H1 (cell line): ENCODE measurements at regions not wholly inside any gene's neighbourhood (a gene's known extent, or its start where the extent isn't known, plus 50 kb on each side); places are given as distances from the start of the nearest gene placed in this dataset.

Source experiments
- CTCF ChIA-PET: fragments of 300-600 bp; sonication (Branson Sonifier 250); formaldehyde crosslinking; loops from one replicate; lab custom pipeline; 2021; ENCODE audit not compliant: partially characterized antibody; lab: Charles Lee
- POLR2A ChIA-PET: fragments of 300-600 bp; sonication (Branson Sonifier 250); formaldehyde crosslinking; loops from one replicate; lab custom pipeline; 2021; ENCODE audit warnings: inconsistent platforms; ENCODE audit not compliant: partially characterized antibody; lab: Charles Lee
- DNase-seq, 2 experiments: peaks; one replicate each; pipeline versions ENCODE4 v3.0.0 to v3.0.0-alpha.2; 2010 to 2022; ENCODE audit warnings: low spot score in 2 of 2, low read depth in 1 of 2, mixed read lengths in 1 of 2
- FAIRE-seq: peaks from 2 replicates; lab custom pipeline; 2011; peaks lifted over from hg19 to GRCh38; lab: Jason Lieb, UNC
- H2AFZ ChIP-seq: 2 replicates; pipeline ENCODE4 v1.8.1; 2012; ENCODE audit warnings: low read length, inconsistent platforms
- H2AK5ac ChIP-seq: 2 replicates; pipeline ENCODE4 v1.6.1; 2013; ENCODE audit warnings: low read depth, low read length
- H2BK120ac ChIP-seq: replicated peaks from 2 replicates; pipeline ENCODE3; 2013; ENCODE audit warnings: low read depth, low read length, inconsistent platforms
- H2BK12ac ChIP-seq: 2 replicates; pipeline ENCODE4 v1.6.1; 2013; ENCODE audit warnings: low read depth, low read length
- H2BK15ac ChIP-seq: 2 replicates; pipeline ENCODE4 v1.6.1; 2013; ENCODE audit warnings: low read length
- H2BK20ac ChIP-seq: 2 replicates; pipeline ENCODE4 v1.6.1; 2013; ENCODE audit warnings: low read length
- H2BK5ac ChIP-seq: 2 replicates; pipeline ENCODE4 v1.6.1; 2013; ENCODE audit warnings: low read depth, low read length
- H3K14ac ChIP-seq: 2 replicates; pipeline ENCODE4 v1.6.1; 2013; ENCODE audit warnings: inconsistent platforms; ENCODE audit not compliant: insufficient read length
- H3K18ac ChIP-seq: 2 replicates; pipeline ENCODE4 v1.6.1; 2013; ENCODE audit warnings: low read length; ENCODE audit errors: extremely low read depth
- H3K23ac ChIP-seq: 2 replicates; pipeline ENCODE4 v1.6.1; 2013; ENCODE audit warnings: inconsistent platforms; ENCODE audit not compliant: insufficient read length
- H3K23me2 ChIP-seq: 2 replicates; pipeline ENCODE4 v1.6.1; 2013; ENCODE audit warnings: low read depth, low read length
- H3K27ac ChIP-seq: 2 replicates; pipeline ENCODE4 v1.6.1; 2011; ENCODE audit warnings: low read depth, low read length, inconsistent platforms
- H3K27me3 ChIP-seq, 4 experiments: replicated peaks in 1 of 4; 1 replicate in 1 of 4; 2 replicates in 3 of 4; pipeline versions ENCODE4 v1.6.1 to v1.8.1; 2011 to 2013; ENCODE audit warnings: low read length in 3 of 4, mild to moderate bottlenecking in 3 of 4, inconsistent platforms in 2 of 4, mixed read lengths in 2 of 4, moderate library complexity in 1 of 4; ENCODE audit not compliant: control insufficient read depth in 3 of 4, insufficient read depth in 3 of 4; ENCODE audit errors: extremely low read depth in 1 of 4
- H3K36me3 ChIP-seq, 4 experiments: 2 replicates each; pipeline versions ENCODE4 v1.6.1 to v1.8.1; 2011 to 2013; ENCODE audit warnings: mild to moderate bottlenecking in 4 of 4, low read length in 3 of 4, moderate library complexity in 2 of 4, control low read depth in 1 of 4, inconsistent platforms in 1 of 4; ENCODE audit not compliant: insufficient read depth in 4 of 4, control insufficient read depth in 2 of 4
- H3K4ac ChIP-seq: replicated peaks from 2 replicates; pipeline ENCODE3; 2013; ENCODE audit warnings: low read length, low read depth, mixed read lengths, inconsistent platforms; ENCODE audit not compliant: insufficient read length
- H3K4me1 ChIP-seq, 4 experiments: replicated peaks in 1 of 4; 1 replicate in 1 of 4; 2 replicates in 3 of 4; pipeline versions ENCODE4 v1.6.1 to v1.8.1; 2011 to 2013; ENCODE audit warnings: low read length in 3 of 4, inconsistent platforms in 2 of 4, mixed read lengths in 1 of 4; ENCODE audit not compliant: insufficient read depth in 4 of 4, control insufficient read depth in 3 of 4
- H3K4me2 ChIP-seq, 2 experiments: 2 replicates each; pipeline versions ENCODE4 v1.6.1 to v1.8.1; 2011 to 2013; ENCODE audit warnings: low read depth in 2 of 2, low read length in 2 of 2, control low read depth in 1 of 2, inconsistent platforms in 1 of 2, mild to moderate bottlenecking in 1 of 2; ENCODE audit not compliant: insufficient read depth in 1 of 2
- H3K4me3 ChIP-seq, 4 experiments: fragments of 200-600, 300-600 bp in 1 of 4; sonication (generic), shearing (Covaris generic), sonication (Bioruptor Twin) in 1 of 4; 2 replicates each; pipeline versions ENCODE4 v1.5.1 to v1.8.1; 2011 to 2016; ENCODE audit warnings: low read length in 4 of 4, low read depth in 3 of 4, control low read depth in 2 of 4, inconsistent platforms in 2 of 4, mild to moderate bottlenecking in 2 of 4, mixed read lengths in 1 of 4, moderate library complexity in 1 of 4; ENCODE audit not compliant: insufficient read depth in 2 of 4; ENCODE audit errors: extremely low read depth in 1 of 4
- H3K56ac ChIP-seq: replicated peaks from 2 replicates; pipeline ENCODE3; 2013; ENCODE audit warnings: low read depth, mild to moderate bottlenecking, mixed read lengths, low read length, inconsistent platforms; ENCODE audit not compliant: insufficient read length
- H3K79me1 ChIP-seq: 2 replicates; pipeline ENCODE4 v1.6.1; 2013; ENCODE audit warnings: low read depth, low read length, control low read depth
- H3K79me2 ChIP-seq, 2 experiments: 2 replicates each; pipeline versions ENCODE4 v1.6.1 to v1.8.1; 2012 to 2013; ENCODE audit warnings: low read length in 2 of 2, mild to moderate bottlenecking in 2 of 2, inconsistent platforms in 1 of 2; ENCODE audit not compliant: insufficient read depth in 2 of 2, control insufficient read depth in 1 of 2
- H3K9ac ChIP-seq, 4 experiments: replicated peaks in 1 of 4; 1 replicate in 1 of 4; 2 replicates in 3 of 4; pipeline versions ENCODE4 v1.6.1 to v1.8.1; 2011 to 2013; ENCODE audit warnings: low read depth in 3 of 4, low read length in 3 of 4, control low read depth in 2 of 4, mild to moderate bottlenecking in 2 of 4, moderate library complexity in 2 of 4, inconsistent platforms in 1 of 4; ENCODE audit errors: extremely low read depth in 1 of 4
- H3K9me3 ChIP-seq, 2 experiments: 2 replicates each; pipeline versions ENCODE4 v1.6.1 to v1.8.1; 2012 to 2013; ENCODE audit warnings: mild to moderate bottlenecking in 2 of 2, moderate library complexity in 2 of 2, control low read depth in 1 of 2, inconsistent platforms in 1 of 2, low read depth in 1 of 2, low read length in 1 of 2, mixed read lengths in 1 of 2; ENCODE audit not compliant: insufficient read depth in 2 of 2
- H4K20me1 ChIP-seq, 2 experiments: replicated peaks in 1 of 2; 2 replicates each; pipeline versions ENCODE3 to v1.8.1; 2011 to 2013; ENCODE audit warnings: inconsistent platforms in 2 of 2, low read length in 2 of 2, mild to moderate bottlenecking in 1 of 2; ENCODE audit not compliant: insufficient read depth in 2 of 2, control insufficient read depth in 1 of 2
- H4K5ac ChIP-seq: 2 replicates; pipeline ENCODE4 v1.6.1; 2013; ENCODE audit warnings: low read length, low read depth, mixed read lengths, inconsistent platforms; ENCODE audit not compliant: insufficient read length
- H4K8ac ChIP-seq: 2 replicates; pipeline ENCODE4 v1.8.0; 2013; ENCODE audit warnings: mild to moderate bottlenecking, moderate library complexity, low read length, inconsistent platforms; ENCODE audit not compliant: insufficient read depth; ENCODE audit errors: extremely low read depth
- H4K91ac ChIP-seq: replicated peaks from 2 replicates; pipeline ENCODE3; 2013; ENCODE audit warnings: low read length, mixed read lengths, inconsistent platforms; ENCODE audit not compliant: insufficient read length
- WGBS, 2 experiments: shearing (Covaris generic) in 1 of 2; methylation state at CpG; one replicate each; pipeline versions ENCODE4 v1.1.6 to v1.1.7; 2013 to 2015; ENCODE audit warnings: low lambda C conversion rate in 2 of 2, mixed read lengths in 2 of 2, inconsistent platforms in 1 of 2, low coverage in 1 of 2, missing lambda C conversion rate in 1 of 2; ENCODE audit not compliant: insufficient replicate concordance in 2 of 2, insufficient coverage in 1 of 2, insufficient read length in 1 of 2; ENCODE audit errors: extremely low coverage in 1 of 2, missing lambda C conversion rate in 1 of 2; 5-methylcytosine and 5-hydroxymethylcytosine counted together
- TF ChIP-seq, protein P1 (sequence below), 3 experiments: IDR thresholded peaks; 1 replicate in 2 of 3; 2 replicates in 1 of 3; pipeline versions ENCODE4 v1.5.1 to v1.6.1; 2011; ENCODE audit warnings: low read length in 3 of 3, mild to moderate bottlenecking in 3 of 3, inconsistent platforms in 2 of 3, low read depth in 1 of 3, moderate library complexity in 1 of 3; ENCODE audit not compliant: insufficient read depth in 1 of 3; ENCODE audit errors: control extremely low read depth in 1 of 3

DNA sequence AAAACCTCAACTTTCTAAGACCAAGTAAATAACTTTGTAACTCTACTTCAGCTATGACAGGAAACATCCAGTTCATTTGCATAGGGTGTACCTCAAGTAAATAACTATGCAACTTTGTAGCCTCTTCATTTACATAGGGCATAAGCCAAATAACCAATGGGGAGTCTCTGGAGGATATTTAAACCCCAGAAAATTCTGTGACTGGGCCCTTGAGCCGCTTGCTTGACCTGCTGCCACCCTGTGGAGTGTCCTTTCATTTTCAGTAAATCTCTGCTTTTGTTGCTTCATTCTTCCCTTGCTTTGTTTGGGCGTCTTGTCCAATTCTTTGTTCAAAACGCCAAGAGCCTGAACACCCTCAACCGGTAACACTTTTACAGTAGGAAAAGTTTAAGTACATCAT is 1112.7 kb upstream of the NRXN1 start:
- Histone ChIP-seq H3K23me2 (no peaks in the 10 kb centered on the region), H3K4me2 (no peak overlapping the region), H3K4me3 (no peak overlapping the region), H3K18ac (no peak overlapping the region), H4K5ac (no peak overlapping the region), H3K79me1 (no peaks in the 10 kb centered on the region), H3K9ac (no peak overlapping the region), H2BK15ac (no peak overlapping the region), H2BK12ac (no peak overlapping the region), H3K9me3 (no peaks in the 10 kb centered on the region), H2AFZ (no peak overlapping the region), H3K4ac (no peak overlapping the region), H2BK120ac (no peak overlapping the region), H3K79me2 (no peaks in the 10 kb centered on the region), H4K20me1 (no peaks in the 10 kb centered on the region), H2BK20ac (no peak overlapping the region), H3K4me1 (no peaks in the 10 kb centered on the region), H4K8ac (no peak overlapping the region), H3K14ac (no peak overlapping the region), H3K36me3 (no peaks in the 10 kb centered on the region), H2BK5ac (no peak overlapping the region), H3K27ac (no peak overlapping the region), H3K27me3 (no peaks in the 10 kb centered on the region), H4K91ac (no peak overlapping the region), H3K56ac (no peak overlapping the region), H2AK5ac (no peak overlapping the region), H3K23ac (no peak overlapping the region)
- 84% methylated on average over 4 of the region's 4 CpGs; no CpG with 5 or more reads in 1 of the 2 experiments for WGBS, 2 experiments
- FAIRE-seq: no peak
- POLR2A ChIA-PET: no interaction called here
- no peak for DNase-seq
- CTCF ChIA-PET: interaction anchor here (0.6 kb wide), 1 partner anchor 16 kb away, joined by 3 read pairs; no protein-coding TSS in a partner anchor
- TF ChIP-seq, protein P1, sequence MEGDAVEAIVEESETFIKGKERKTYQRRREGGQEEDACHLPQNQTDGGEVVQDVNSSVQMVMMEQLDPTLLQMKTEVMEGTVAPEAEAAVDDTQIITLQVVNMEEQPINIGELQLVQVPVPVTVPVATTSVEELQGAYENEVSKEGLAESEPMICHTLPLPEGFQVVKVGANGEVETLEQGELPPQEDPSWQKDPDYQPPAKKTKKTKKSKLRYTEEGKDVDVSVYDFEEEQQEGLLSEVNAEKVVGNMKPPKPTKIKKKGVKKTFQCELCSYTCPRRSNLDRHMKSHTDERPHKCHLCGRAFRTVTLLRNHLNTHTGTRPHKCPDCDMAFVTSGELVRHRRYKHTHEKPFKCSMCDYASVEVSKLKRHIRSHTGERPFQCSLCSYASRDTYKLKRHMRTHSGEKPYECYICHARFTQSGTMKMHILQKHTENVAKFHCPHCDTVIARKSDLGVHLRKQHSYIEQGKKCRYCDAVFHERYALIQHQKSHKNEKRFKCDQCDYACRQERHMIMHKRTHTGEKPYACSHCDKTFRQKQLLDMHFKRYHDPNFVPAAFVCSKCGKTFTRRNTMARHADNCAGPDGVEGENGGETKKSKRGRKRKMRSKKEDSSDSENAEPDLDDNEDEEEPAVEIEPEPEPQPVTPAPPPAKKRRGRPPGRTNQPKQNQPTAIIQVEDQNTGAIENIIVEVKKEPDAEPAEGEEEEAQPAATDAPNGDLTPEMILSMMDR (IDR thresholded peaks at IDR 0.05; ENCODE audit: control extremely low read depth in 1 of 3, insufficient read depth in 1 of 3, low read depth in 1 of 3, low read length in 3 of 3): peak in 1 of 3 experiments; percentile 19; a peak in 1 of 4 replicates
